SK-N-MC (cell line): ENCODE measurements at regions not wholly inside any gene's neighbourhood (a gene's known extent, or its start where the extent isn't known, plus 50 kb on each side); places are given as distances from the start of the nearest gene placed in this dataset.

Source experiments
- EZH2 ChIP-seq: fragments of 200-600 bp; sonication (generic); IDR thresholded peaks from one replicate; pipeline ENCODE4 v1.6.1; 2017; ENCODE audit warnings: antibody characterized with exemption
- POLR2AphosphoS5 ChIP-seq: IDR thresholded peaks from 2 replicates; pipeline ENCODE4 v1.6.1; 2012; ENCODE audit warnings: mild to moderate bottlenecking, low read depth, low read length, borderline replicate concordance

GRCh38 chr1:163265547-163265946 lies 56.2 kb upstream of the NUF2 start:
- TF ChIP-seq POLR2AphosphoS5: no peak
- no peak for TF ChIP-seq EZH2
